ENCODE measurements at regions not wholly inside any gene's neighbourhood (a gene's known extent, or its start where the extent isn't known, plus 50 kb on each side); places are given as distances from the start of the nearest gene placed in this dataset.

DNA sequence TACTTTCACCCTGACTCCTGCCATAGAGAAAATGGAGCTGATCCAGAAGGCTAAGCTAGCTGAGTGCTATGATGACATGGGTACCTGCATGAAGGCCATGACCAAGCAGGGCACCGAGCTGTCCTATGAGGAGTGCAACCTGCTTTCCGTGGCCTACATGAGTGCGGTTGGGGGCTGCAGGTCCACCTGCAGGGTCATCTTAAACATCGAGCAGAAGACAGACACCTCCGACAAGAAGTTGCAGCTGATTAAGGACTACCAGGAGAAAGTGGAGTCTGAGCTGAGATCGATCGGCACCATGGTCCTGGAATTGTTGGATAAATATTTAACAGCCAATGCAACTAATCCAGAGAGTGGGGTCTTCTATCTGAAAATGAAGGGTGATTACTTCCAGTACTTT is 438.0 kb downstream of the TMA16 start:
- Mint-ChIP-seq H3K4me3 (ENCODE audit: low read depth) (no peak overlapping the region), H3K27ac (no peak overlapping the region), H3K36me3 (ENCODE audit: insufficient read depth) (no peaks in the 10 kb centered on the region), H3K9me3 (ENCODE audit: low read depth) (no peaks in the 10 kb centered on the region), H3K4me1 (ENCODE audit: low read depth) (no peaks in the 10 kb centered on the region), H3K27me3 (no peaks in the 10 kb centered on the region)
- TF ChIP-seq, protein P1, sequence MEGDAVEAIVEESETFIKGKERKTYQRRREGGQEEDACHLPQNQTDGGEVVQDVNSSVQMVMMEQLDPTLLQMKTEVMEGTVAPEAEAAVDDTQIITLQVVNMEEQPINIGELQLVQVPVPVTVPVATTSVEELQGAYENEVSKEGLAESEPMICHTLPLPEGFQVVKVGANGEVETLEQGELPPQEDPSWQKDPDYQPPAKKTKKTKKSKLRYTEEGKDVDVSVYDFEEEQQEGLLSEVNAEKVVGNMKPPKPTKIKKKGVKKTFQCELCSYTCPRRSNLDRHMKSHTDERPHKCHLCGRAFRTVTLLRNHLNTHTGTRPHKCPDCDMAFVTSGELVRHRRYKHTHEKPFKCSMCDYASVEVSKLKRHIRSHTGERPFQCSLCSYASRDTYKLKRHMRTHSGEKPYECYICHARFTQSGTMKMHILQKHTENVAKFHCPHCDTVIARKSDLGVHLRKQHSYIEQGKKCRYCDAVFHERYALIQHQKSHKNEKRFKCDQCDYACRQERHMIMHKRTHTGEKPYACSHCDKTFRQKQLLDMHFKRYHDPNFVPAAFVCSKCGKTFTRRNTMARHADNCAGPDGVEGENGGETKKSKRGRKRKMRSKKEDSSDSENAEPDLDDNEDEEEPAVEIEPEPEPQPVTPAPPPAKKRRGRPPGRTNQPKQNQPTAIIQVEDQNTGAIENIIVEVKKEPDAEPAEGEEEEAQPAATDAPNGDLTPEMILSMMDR (IDR thresholded peaks at IDR 0.05; ENCODE audit: unreplicated experiment) = no peak
- no peak for DNase-seq (ENCODE audit: low spot score, unreplicated experiment)

DNA sequence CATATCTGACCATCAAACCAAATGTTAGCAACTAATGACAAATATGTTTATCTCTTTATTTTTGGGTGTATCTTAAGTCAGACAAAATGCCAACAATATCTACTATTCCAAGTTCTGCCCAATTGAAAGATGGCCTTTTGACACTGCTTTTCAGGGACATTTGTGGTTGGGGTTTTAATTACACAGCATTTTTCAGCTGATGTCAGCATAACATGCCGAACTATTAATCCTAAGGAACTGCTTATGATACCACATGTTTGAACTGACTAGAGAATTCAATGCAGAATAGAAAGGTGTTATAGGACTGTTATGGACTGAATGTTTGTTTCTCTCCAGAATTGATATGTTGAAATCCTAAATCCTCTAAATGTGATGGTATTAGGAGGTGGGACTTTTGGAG is 445.1 kb downstream of the TMA16 start:
- H3K9me3 Mint-ChIP-seq (ENCODE audit: low read depth) = no peaks in the 10 kb centered on the region
- DNase-seq (ENCODE audit: low spot score, unreplicated experiment) = no peak
- H3K27ac Mint-ChIP-seq = no peak overlapping the region
- TF ChIP-seq, protein P1 (IDR thresholded peaks at IDR 0.05; ENCODE audit: unreplicated experiment) = no peak
- H3K36me3 Mint-ChIP-seq (ENCODE audit: insufficient read depth) = no peaks in the 10 kb centered on the region
- H3K27me3 Mint-ChIP-seq = no peaks in the 10 kb centered on the region
- H3K4me3 Mint-ChIP-seq (ENCODE audit: low read depth) = no peak overlapping the region
- H3K4me1 Mint-ChIP-seq (ENCODE audit: low read depth) = peaks cover 4% of the 10 kb centered on the region

DNA sequence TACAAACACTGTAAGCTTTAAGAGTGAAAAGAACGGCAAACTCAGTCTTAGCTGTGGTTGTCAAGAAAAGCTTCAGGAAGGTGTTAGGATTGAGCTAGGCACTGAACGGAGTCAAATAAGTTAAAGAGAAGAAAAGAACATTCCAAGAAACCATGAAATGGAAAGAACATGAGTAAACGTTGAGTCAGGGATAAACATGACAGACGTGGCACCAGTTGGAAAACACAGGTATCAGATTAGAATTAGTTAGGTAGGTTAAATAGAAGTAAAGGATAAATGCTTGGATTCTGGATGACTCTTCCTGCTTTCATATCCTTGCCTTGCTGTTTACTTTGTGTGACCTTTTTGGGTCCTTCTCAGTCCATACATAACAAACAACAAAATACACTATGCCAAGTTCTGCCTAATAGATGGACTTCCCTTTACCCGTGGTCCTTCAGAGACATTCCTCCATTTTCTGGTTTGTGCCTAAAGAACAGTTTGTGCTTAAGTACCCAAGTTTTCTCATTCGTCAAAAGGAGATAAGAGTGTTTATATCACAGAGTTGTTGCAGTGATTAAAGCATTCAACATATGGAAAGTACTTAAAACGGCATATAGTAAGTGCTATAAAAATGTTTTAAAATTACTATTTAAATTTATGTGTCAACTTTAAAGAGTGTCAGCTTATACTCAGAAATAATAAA is 446.9 kb downstream of the TMA16 start:
- H3K9me3 Mint-ChIP-seq (ENCODE audit: low read depth) = no peaks in the 10 kb centered on the region
- no peak overlapping the region for H3K27ac Mint-ChIP-seq
- TF ChIP-seq, protein P1 (IDR thresholded peaks at IDR 0.05; ENCODE audit: unreplicated experiment) = no peak
- DNase-seq (ENCODE audit: low spot score, unreplicated experiment) = no peak
- H3K4me1 Mint-ChIP-seq (ENCODE audit: low read depth) = peaks cover 4% of the 10 kb centered on the region
- H3K4me3 Mint-ChIP-seq (ENCODE audit: low read depth) = no peak overlapping the region
- H3K36me3 Mint-ChIP-seq (ENCODE audit: insufficient read depth) = no peaks in the 10 kb centered on the region
- H3K27me3 Mint-ChIP-seq = no peaks in the 10 kb centered on the region

DNA sequence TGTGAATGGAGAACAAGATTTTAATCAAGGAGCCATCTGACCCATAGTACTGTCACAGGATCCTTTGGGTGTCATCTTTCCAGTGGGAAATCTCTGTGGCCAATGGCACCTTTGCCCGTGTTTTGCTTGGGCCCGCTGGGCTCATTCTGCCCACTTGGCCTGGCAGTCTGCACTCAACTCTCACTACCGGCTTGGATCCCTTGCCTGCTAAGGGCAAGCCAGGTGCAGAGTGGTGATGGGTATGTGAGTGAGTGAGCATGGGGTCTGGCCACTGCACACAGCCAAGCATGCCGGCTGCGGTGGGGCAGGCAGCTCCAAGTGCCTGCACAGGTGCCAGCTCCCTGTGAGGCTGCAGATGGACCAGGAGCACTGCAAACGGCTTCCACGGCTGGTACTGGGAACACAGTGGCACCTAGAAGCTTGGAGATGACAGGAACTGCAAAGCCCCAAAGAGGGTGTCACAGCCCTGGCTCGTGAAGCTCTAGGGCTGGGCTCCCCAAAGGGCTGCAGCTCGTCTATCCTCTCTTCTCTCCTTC is 454.5 kb downstream of the TMA16 start:
- TF ChIP-seq, protein P1 (IDR thresholded peaks at IDR 0.05; ENCODE audit: unreplicated experiment) = no peak
- peaks cover 3% of the 10 kb centered on the region for H3K4me1 Mint-ChIP-seq (ENCODE audit: low read depth)

DNA sequence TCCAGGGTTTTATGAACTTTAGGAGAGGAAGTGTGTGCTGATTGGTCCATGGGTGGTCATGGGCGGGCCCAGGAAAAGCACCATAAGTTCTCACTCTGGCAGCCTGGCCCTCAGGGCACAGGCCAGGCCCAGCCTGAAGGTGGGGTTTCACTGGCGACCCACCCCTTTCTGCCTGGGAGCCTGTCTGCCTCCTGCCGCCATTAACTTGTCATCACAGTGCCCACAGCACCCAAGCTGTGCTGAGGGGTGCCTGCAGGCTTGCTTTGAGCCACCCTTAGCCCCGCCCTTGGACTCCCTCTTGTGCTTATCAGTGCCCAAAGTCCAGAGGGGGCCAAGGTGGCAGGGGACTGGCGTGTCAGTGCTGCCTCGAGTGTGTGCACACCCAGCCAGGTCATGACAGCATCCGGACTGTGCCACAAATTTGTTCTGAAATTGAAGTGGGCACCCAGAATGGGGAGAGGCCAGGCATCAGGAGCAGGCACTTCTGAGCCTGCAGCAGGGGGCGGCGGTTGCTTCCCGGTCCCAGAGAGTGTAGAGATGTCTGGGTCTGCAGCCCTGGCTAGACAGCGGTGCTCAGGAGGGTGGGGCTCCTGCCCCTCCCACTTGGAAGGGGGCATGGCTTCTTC is 455.6 kb downstream of the TMA16 start:
- TF ChIP-seq, protein P1 (IDR thresholded peaks at IDR 0.05; ENCODE audit: unreplicated experiment) = no peak
- H3K27me3 Mint-ChIP-seq = no peaks in the 10 kb centered on the region
- H3K4me3 Mint-ChIP-seq (ENCODE audit: low read depth) = no peak overlapping the region
- no peaks in the 10 kb centered on the region for H3K36me3 Mint-ChIP-seq (ENCODE audit: insufficient read depth)
- peaks cover 3% of the 10 kb centered on the region for H3K4me1 Mint-ChIP-seq (ENCODE audit: low read depth)
- no peak overlapping the region for H3K27ac Mint-ChIP-seq
- no peak for DNase-seq (ENCODE audit: low spot score, unreplicated experiment)
- H3K9me3 Mint-ChIP-seq (ENCODE audit: low read depth) = no peaks in the 10 kb centered on the region

More for the DNA sequence above, 454.5 kb downstream of the TMA16 start:
- DNase-seq (ENCODE audit: low spot score, unreplicated experiment) = no peak
- H3K27me3 Mint-ChIP-seq = no peaks in the 10 kb centered on the region
- H3K4me3 Mint-ChIP-seq (ENCODE audit: low read depth) = no peak overlapping the region
- no peaks in the 10 kb centered on the region for H3K9me3 Mint-ChIP-seq (ENCODE audit: low read depth)
- H3K36me3 Mint-ChIP-seq (ENCODE audit: insufficient read depth) = no peaks in the 10 kb centered on the region
- no peak overlapping the region for H3K27ac Mint-ChIP-seq
